HG03432 (cell line): ENCODE measurements at regions not wholly inside any gene's neighbourhood (a gene's known extent, or its start where the extent isn't known, plus 50 kb on each side); places are given as distances from the start of the nearest gene placed in this dataset.
"Not testable (repeated sequence)": the region's sequence is repeated elsewhere in the genome, so short reads cannot be mapped to it uniquely, and the experiment has no call there.

Source experiments
- ATAC-seq: cut with Tn5 transposase; IDR thresholded peaks from one replicate; pipeline ENCODE4 v1.9.1; 2021; ENCODE audit warnings: mild to moderate bottlenecking, moderate library complexity; ENCODE audit not compliant: unreplicated experiment

DNA sequence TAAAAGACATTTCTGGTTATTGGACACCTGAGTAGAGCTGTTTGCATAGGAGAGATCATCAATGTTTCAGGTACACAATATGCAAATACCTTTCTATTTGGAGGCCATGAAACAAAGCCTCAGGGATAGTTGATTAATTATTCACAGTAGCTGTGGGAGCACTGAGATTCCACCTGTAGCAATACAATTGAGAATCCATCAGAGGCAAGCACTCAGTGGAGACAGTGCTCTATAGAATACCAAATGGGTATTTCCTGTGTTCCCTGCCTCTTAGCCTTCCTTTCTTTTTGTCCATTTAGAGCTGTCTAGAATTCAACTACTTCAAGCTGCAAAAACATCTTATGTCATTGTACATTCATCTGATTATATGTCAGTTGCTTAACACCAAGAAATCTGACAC, 1754.0 kb upstream of the ACO1 start:
- no peak for ATAC-seq

- not testable (repeated sequence) for ATAC-seq
Observed at GRCh38 chr9:30646639-30647038, 1737.8 kb upstream of the ACO1 start.

GRCh38 chr9:30661925-30662324, 1722.5 kb upstream of the ACO1 start:
- no peak for ATAC-seq

DNA sequence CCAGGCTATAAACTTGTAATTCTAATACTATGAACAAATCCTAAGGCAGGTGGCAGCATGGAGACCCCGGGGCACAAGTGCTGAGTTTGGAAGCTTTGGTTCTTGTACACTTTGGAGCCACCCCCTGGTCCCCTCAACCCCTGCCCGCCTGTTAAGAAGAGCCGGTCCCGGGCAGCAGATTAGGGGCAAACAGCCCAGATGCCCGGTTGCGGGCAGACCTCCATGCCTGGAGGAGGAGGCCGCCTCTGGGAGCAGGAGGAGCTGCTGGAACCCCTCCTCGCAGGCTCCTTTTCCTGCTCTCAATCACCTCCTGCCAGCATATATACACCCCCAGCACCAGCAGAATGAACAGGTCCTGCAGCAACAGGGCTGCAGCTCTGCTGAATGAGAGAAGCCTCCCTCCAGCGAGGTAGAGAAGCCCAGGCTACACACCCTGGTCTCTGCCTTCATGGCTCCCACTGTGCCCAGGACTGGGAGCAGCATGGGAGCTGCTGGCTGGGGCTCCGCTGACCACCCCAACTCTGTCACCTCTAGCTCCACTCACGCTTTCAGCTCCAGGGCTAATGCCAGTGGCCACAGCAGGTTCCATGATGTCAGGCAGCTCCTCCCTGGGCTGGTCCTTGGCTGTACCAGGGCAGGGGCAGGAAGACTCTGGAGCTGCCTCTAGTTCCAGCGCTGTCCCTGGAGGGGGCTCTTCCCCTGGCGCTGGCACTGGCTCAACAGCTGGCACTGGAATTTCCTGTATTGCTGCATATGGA, 1713.5 kb upstream of the ACO1 start:
- no peak for ATAC-seq

DNA sequence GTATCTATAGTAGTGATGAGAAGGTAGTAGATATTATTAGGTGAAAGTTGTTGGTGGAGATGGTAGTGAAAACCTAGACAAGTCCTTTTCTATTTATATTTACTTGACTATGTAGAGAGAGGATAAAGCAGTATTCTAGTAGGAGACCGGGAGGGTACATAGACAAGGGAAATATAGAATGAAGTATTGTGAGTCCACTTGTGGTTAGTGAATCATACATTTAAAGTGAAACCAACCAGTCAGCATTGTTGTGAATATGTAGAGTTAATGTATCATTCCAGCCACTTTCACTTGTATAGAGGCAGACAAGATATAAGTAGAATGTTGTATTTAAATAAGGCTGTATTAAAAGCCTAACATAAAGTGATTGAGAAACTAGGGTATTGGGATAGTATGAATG, 1711.3 kb upstream of the ACO1 start:
- no peak for ATAC-seq

DNA sequence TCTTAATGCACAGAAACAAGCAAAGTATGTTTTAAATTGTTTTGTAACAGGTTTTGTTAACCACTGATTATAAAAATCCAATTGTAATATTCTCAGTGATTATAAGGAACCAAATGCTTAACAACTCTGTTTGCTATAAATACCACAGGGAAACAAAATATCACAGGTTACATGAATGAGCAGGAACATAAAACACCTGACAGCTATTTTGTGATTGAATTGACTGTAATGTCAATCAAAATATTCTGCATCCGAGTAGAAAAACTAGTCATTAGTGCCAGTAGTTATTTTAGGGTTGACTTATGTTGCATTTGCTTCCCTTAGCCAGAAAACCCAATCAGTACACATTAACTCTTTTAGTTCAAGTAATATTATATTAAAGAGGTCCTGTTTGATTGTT, 1707.8 kb upstream of the ACO1 start:
- no peak for ATAC-seq

- no peak for ATAC-seq
Observed at GRCh38 chr9:30677221-30677620, 1707.2 kb upstream of the ACO1 start.

DNA sequence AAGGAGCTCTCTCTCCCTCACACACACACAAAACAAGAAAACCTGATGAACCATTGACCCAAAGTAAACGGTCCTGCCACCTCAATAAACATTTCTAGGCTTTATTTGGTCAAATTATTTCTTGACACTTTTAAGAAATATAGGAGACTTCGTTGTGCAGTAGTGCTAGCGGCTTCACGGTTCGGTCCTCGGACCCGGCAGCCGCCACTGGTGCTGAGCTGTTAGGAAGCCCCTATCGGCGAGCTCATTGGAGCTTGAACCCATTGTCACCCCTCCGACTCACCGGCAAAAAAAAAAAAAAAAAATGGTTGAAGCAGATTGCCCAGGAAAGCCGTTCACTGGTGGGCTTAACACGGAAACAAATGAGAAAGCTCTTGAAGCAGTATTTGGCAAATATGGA, 1695.6 kb upstream of the ACO1 start:
- ATAC-seq: no peak

GRCh38 chr9:30697958-30698357, 1686.5 kb upstream of the ACO1 start:
- no peak for ATAC-seq

DNA sequence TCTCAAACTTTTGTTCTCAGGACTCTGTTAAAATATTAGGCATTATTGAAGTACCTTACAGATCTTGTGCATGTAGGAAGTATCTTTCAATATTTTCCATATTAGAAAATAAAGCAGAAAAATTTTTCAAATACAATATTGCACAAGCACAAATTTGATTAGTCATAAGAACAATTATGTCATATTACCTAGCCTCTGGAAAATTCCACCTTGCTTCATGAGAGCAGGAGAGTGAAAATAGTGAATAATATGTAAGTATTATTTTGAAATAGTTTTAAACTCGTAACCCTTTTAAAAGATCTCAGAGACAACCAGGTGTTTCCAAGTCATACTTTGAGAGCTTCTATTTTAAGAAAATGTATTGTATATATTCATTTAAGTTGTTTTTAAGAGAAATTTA, 1672.9 kb upstream of the ACO1 start:
- ATAC-seq: no peak

- no peak for ATAC-seq
Observed at GRCh38 chr9:30713243-30713642, 1671.2 kb upstream of the ACO1 start.

DNA sequence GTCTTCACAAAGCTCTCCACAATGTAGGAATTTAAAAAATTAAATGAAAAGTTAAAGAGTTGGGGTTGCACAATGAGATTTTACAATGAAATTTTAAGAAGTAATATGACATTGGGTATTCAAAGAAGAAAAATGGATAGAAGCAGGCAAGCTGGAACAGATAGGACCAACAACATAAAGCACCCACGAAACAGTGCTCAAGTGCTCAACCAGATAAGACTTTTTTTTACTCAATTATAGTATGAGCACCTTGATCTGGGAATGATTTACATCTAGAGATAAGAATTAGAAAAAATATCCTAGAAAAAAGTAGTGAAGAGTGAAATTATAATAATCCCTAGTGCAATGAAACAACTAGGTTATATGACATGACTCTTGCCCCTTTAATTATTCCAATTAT, 1670.1 kb upstream of the ACO1 start:
- no peak for ATAC-seq

GRCh38 chr9:30718483-30718882, 1666.0 kb upstream of the ACO1 start:
- ATAC-seq: no peak

GRCh38 chr9:30722065-30722464, 1662.4 kb upstream of the ACO1 start:
- ATAC-seq: no peak

DNA sequence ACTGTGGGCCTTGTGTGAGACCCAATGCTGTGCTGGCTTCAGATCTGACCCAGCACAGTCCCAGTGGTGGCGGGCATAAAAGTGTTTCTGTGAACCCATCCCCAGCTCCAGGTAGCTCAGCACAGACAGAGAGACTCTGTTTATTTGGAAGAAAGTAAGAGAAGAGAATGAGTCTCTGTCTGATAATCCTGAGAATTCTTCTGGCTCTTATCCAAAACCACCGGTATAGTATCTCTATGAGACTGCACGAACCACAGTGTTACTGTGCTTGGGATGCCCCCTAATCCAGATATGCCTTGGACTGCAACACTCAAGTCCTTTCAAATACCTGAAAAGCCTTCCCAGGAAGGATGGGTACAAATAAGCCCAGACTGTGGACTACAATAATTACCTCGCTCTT, 1660.8 kb upstream of the ACO1 start:
- ATAC-seq: no peak

DNA sequence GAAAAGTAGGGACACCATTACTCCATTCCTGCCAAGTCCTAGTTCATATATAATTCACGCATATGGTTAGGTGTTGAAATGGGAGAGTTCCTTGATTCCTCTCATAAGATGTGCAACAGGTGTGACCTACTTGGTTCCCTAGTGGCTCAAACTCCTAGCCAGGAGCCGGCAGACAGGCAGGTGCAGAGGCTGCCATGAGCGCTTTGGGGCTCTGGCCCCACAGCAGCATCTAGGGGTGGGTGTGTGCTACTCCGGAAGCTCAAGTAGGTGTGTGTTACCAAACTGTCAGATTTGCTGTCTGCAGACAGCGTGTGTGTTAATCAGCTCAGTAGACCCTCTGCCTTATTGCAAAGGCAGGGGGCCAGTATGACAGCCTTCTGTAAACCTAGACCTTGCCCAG, 1652.4 kb upstream of the ACO1 start:
- ATAC-seq: no peak

DNA sequence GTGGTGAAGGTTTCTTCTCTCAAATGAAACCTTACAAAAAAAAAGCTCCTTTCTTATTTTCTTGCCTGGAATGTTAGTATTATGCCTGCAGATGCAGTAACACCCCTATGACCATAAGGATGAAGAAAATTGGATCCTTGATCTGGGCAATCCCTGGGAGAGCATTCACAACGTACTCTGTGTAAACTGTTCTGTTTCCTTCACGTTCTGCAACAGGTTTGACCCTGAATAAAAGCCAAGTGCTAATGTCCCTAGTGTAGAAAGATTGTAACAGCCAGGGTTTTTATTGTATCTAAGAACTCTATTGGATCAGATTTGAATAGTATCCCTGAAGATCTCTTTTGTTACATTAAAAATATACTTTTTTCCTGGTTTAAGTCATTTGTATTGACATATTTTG, 1639.6 kb upstream of the ACO1 start:
- ATAC-seq: no peak

GRCh38 chr9:30746589-30746988, 1637.9 kb upstream of the ACO1 start:
- ATAC-seq: no peak

DNA sequence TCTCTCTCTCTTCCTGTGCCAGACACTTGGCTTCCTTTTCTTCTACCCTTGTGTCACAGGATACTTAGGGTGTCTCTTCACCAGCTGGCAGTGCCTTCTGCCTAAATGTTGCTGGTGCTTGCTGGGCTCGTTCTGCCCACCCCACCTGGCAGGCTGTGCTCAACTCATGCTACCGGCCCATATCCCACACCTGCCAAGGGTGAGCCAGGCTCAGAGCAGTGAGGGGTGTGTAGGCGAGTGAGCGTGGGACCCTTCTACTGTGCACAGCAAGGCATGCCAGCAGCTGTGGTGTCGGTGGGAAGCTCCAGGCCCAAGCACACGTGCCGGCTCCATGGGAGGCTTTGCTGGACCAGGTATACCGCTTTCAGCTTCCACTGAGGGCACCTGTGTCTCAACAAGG, 1626.7 kb upstream of the ACO1 start:
- no peak for ATAC-seq

- no peak for ATAC-seq
Observed at GRCh38 chr9:30758726-30759446, 1625.6 kb upstream of the ACO1 start.

DNA sequence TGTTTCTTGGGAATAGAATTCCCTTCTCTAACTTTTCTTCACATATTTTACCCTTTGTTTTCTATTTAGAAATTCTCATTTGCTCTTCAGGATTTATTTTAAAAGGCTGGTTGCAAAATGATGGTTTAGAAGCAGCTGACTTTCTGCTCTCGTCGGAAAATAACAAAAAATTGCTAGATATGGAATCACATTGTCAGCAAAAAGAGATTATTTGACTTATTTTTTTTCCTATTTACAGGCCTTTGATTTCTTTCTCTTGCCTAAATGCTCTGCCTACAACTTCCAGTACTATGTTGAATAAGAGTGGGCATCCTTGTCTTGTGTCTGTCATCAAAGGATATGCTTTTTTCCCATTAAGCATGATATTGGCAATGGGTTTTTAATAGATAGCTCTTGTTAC, 1619.1 kb upstream of the ACO1 start:
- no peak for ATAC-seq

DNA sequence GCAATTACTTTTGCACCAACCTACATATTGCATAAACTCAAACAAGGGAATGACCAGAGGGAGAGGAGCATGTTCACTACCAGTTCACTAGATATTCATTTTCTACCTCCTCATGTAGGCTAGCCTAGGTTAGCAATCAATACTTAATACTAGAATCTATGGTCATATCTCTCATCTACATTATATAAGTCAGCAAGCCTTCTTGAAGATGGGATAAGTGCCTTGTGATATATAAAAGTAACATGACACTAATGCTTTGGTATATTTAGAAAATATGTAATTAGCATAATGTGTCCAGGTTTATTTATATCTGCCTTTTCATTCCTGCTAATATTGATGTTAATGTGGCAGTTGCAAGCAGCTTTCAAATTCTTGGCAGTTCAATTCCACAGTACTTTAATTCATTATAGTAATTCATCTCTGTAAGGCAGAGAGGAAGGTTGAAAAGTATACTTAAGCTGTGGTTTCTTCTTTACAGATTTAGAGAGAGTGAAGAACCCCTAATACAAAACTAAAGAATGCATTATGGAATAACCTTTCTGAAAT, 1613.2 kb upstream of the ACO1 start:
- ATAC-seq: no peak
